Keratinocyte (primary cell): ENCODE measurements at regions not wholly inside any gene's neighbourhood (a gene's known extent, or its start where the extent isn't known, plus 50 kb on each side); places are given as distances from the start of the nearest gene placed in this dataset.

ENCODE experiments used
- DNase-seq: peaks from one replicate; pipeline ENCODE4 v3.0.0-alpha.2; 2011; ENCODE audit warnings: low read depth, missing footprints, low spot score
- FAIRE-seq: peaks from 2 replicates; lab custom pipeline; 2011; peaks lifted over from hg19 to GRCh38; lab: Jason Lieb, UNC
- H2AFZ ChIP-seq: 2 replicates; pipeline ENCODE4 v1.6.0; 2012; ENCODE audit warnings: low read length, control low read depth, inconsistent platforms; ENCODE audit not compliant: control insufficient read depth
- H3K27ac ChIP-seq: 2 replicates; pipeline ENCODE4 v1.5.1; 2011; ENCODE audit warnings: low read length; ENCODE audit not compliant: control insufficient read depth, insufficient read depth
- H3K27me3 ChIP-seq: 3 replicates; pipeline ENCODE4 v1.6.0; 2011; ENCODE audit warnings: low read length; ENCODE audit not compliant: control insufficient read depth, insufficient read depth; ENCODE audit errors: extremely low read depth
- H3K36me3 ChIP-seq, 2 experiments: 2 replicates in 1 of 2; 3 replicates in 1 of 2; pipeline ENCODE4 v1.5.1; 2011; ENCODE audit warnings: low read length in 2 of 2, mild to moderate bottlenecking in 1 of 2; ENCODE audit not compliant: control insufficient read depth in 2 of 2, insufficient read depth in 2 of 2; ENCODE audit errors: extremely low read depth in 1 of 2
- H3K4me1 ChIP-seq: 3 replicates; pipeline ENCODE4 v1.5.1; 2011; ENCODE audit warnings: low read length; ENCODE audit not compliant: control insufficient read depth, insufficient read depth; ENCODE audit errors: extremely low read depth
- H3K4me2 ChIP-seq: 3 replicates; pipeline ENCODE4 v1.6.0; 2011; ENCODE audit warnings: low read depth, low read length; ENCODE audit not compliant: control insufficient read depth, insufficient read depth; ENCODE audit errors: extremely low read depth
- H3K4me3 ChIP-seq, 3 experiments: fragments of 200-600 bp in 1 of 3; sonication (generic) in 1 of 3; 2 replicates in 2 of 3; 3 replicates in 1 of 3; pipeline ENCODE4 v1.5.1; 2011 to 2016; ENCODE audit warnings: low read length in 3 of 3, mild to moderate bottlenecking in 3 of 3, control low read depth in 2 of 3, inconsistent platforms in 1 of 3, low read depth in 1 of 3, mixed read lengths in 1 of 3, mixed run types in 1 of 3, moderate library complexity in 1 of 3; ENCODE audit not compliant: control insufficient read depth in 2 of 3, insufficient read depth in 2 of 3; ENCODE audit errors: extremely low read depth in 1 of 3
- H3K79me2 ChIP-seq: 2 replicates; pipeline ENCODE4 v1.6.0; 2012; ENCODE audit warnings: low read length; ENCODE audit not compliant: control insufficient read depth, insufficient read depth
- H3K9ac ChIP-seq: 3 replicates; pipeline ENCODE4 v1.6.0; 2011; ENCODE audit warnings: low read length; ENCODE audit not compliant: control insufficient read depth, insufficient read depth; ENCODE audit errors: extremely low read depth
- H3K9me1 ChIP-seq: 3 replicates; pipeline ENCODE4 v1.6.0; 2011; ENCODE audit warnings: low read length; ENCODE audit not compliant: control insufficient read depth, insufficient read depth; ENCODE audit errors: extremely low read depth
- H3K9me3 ChIP-seq: 2 replicates; pipeline ENCODE4 v1.5.1; 2012; ENCODE audit warnings: low read depth, low read length; ENCODE audit not compliant: control insufficient read depth
- H4K20me1 ChIP-seq: 3 replicates; pipeline ENCODE4 v1.6.0; 2011; ENCODE audit warnings: low read length; ENCODE audit not compliant: control insufficient read depth, insufficient read depth; ENCODE audit errors: extremely low read depth
- CTCF ChIP-seq, 3 experiments: IDR thresholded peaks in 1 of 3; conservative IDR thresholded peaks in 1 of 3; optimal IDR thresholded peaks in 1 of 3; 2 replicates in 2 of 3; 3 replicates in 1 of 3; pipeline versions ENCODE3 to v1.5.1; 2011; ENCODE audit warnings: low read length in 3 of 3, mild to moderate bottlenecking in 3 of 3, moderate library complexity in 2 of 3, control low read depth in 1 of 3, inconsistent platforms in 1 of 3; ENCODE audit not compliant: insufficient read depth in 2 of 3; ENCODE audit errors: extremely low read depth in 1 of 3
- EZH2 ChIP-seq: IDR thresholded peaks from one replicate; pipeline ENCODE4 v1.6.1; 2012; ENCODE audit warnings: inconsistent platforms, mild to moderate bottlenecking, low read length, moderate library complexity
- dilution Hi-C: fragments of 300-500 bp; cut with MboI; formaldehyde crosslinking; loops from one replicate; pipeline ENCODE4 v1.7.0; 2020; ENCODE audit warnings: low sequenced_read_pairs; ENCODE audit not compliant: extremely low pct_ligation_motif_present

- Histone ChIP-seq H3K4me1 (peaks cover 13% of the 10 kb centered on the region), H2AFZ (no peak overlapping the region), H3K27ac (no peak overlapping the region), H3K36me3 (no peaks in the 10 kb centered on the region), H3K9me3 (no peaks in the 10 kb centered on the region), H3K4me2 (no peak overlapping the region), H3K9ac (no peak overlapping the region), H3K27me3 (no peaks in the 10 kb centered on the region), H3K9me1 (no peaks in the 10 kb centered on the region), H4K20me1 (no peaks in the 10 kb centered on the region), H3K79me2 (no peaks in the 10 kb centered on the region), H3K4me3 (no peak overlapping the region)
- dilution Hi-C loops: no loop called here
- TF ChIP-seq EZH2 (no peak), CTCF (optimal IDR thresholded peaks at IDR 0.05 in 1 of 3, IDR thresholded peaks at IDR 0.05 in 1 of 3, conservative IDR thresholded peaks at IDR 0.05 in 1 of 3; ENCODE audit: extremely low read depth in 1 of 3, insufficient read depth in 2 of 3, low read length in 3 of 3) (no peak)
- DNase-seq (no peak), FAIRE-seq (no peak)
Observed at GRCh38 chr21:35632711-35633110, 427.6 kb downstream of the SETD4 start.

GRCh38 chr21:35628316-35628715, 432.0 kb downstream of the SETD4 start:
- no peaks in the 10 kb centered on the region for H3K79me2 ChIP-seq
- no peak overlapping the region for H3K27ac ChIP-seq
- H4K20me1 ChIP-seq: no peaks in the 10 kb centered on the region
- no peaks in the 10 kb centered on the region for H3K9me1 ChIP-seq
- H3K27me3 ChIP-seq: no peaks in the 10 kb centered on the region
- H3K36me3 ChIP-seq: no peaks in the 10 kb centered on the region
- TF ChIP-seq CTCF (optimal IDR thresholded peaks at IDR 0.05 in 1 of 3, IDR thresholded peaks at IDR 0.05 in 1 of 3, conservative IDR thresholded peaks at IDR 0.05 in 1 of 3; ENCODE audit: extremely low read depth in 1 of 3, insufficient read depth in 2 of 3, low read length in 3 of 3) (no peak), EZH2 (no peak)
- dilution Hi-C loops: no loop called here
- H3K4me2 ChIP-seq: no peak overlapping the region
- DNase-seq (no peak), FAIRE-seq (no peak)
- H2AFZ ChIP-seq: no peak overlapping the region
- no peak overlapping the region for H3K9ac ChIP-seq
- H3K4me3 ChIP-seq: no peak overlapping the region
- H3K9me3 ChIP-seq: no peaks in the 10 kb centered on the region
- no peaks in the 10 kb centered on the region for H3K4me1 ChIP-seq
